Activated gamma-delta T cell treated with Interleukin-2 at 50 U/mL for 16 hours (primary cell): ENCODE measurements at regions not wholly inside any gene's neighbourhood (a gene's known extent, or its start where the extent isn't known, plus 50 kb on each side); places are given as distances from the start of the nearest gene placed in this dataset.

Source experiments
- DNase-seq: peaks from one replicate; pipeline ENCODE4 v3.0.0-alpha.2; 2020

DNA sequence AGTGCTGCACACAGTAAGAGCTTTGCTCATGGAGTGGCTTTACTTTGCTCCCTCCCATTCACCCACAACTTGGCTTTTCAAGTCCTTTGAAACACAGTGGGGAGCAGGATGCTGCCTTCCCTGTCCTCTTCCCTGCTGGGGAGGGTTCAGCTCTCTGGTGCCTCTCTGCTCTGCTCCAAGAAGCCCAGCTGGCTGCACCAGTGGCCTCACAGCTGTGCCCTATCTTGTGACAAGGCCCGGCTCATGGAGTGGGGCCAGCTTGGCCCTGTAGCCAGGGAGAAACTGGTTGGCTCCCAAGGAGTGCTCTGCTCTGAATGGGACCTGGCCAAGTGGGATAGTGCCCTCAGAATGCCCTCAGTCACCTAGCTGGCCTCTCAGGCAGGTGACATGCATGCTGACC lies 212.3 kb upstream of the ZMIZ1 start:
- DNase-seq, result no peak

DNA sequence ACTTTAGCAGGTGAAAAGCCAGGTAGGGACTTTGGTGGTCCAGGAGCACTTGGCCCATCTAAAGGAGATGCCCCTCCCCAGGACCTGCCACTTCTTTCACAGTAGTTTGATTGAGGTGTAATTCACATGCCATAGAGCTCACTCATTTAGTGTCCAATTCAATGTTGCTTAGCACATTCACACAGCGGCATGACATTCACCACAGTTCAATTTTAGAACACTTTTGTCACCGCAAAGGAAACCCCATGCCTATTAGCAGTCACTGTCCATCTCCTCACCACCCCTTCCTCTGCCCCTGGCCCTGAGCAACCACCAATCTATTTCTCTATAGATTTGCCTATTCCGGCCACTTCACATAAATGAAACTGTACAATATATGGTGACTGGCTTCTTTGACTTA lies 211.6 kb upstream of the ZMIZ1 start:
- no peak for DNase-seq

DNA sequence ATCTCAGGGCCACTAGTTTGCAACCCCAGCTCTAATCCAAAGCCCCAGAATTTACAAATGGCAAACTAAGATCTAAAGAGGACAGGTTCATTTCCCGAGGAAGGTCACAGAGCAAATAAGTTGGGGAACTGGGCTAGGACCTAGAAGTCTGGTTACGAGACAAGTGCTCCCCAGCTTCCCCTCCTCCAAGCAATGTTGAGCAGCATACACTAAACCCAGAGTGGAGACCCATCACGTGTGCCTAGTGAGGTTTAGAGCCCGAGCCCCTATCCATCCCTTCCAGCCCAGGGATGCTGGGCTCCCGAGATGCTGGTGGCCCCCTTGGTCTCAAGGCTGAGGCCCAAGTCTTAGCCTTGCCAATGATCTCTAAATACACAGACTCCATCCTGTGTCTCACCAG lies 209.5 kb upstream of the ZMIZ1 start:
- DNase-seq, result no peak

DNA sequence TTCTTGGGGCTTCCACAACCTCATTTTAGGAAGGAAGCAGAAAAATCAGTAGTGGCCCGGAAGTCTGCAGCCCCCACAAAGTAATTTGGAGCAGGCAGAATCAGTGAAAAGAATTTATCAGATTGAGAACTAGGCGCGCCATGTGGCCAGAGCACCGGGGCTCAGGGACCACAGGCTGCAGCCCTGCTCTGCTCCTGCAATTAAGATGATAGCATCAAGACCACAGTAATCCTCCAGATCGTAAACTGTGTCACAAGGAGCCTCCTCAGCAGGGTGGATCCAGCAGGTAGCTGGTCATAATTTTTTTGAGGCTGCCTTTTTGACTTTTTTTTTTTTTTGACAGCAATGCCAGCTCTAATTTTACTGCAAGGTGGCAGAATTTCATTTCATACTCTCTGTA lies 209.0 kb upstream of the ZMIZ1 start:
- no peak for DNase-seq

DNA sequence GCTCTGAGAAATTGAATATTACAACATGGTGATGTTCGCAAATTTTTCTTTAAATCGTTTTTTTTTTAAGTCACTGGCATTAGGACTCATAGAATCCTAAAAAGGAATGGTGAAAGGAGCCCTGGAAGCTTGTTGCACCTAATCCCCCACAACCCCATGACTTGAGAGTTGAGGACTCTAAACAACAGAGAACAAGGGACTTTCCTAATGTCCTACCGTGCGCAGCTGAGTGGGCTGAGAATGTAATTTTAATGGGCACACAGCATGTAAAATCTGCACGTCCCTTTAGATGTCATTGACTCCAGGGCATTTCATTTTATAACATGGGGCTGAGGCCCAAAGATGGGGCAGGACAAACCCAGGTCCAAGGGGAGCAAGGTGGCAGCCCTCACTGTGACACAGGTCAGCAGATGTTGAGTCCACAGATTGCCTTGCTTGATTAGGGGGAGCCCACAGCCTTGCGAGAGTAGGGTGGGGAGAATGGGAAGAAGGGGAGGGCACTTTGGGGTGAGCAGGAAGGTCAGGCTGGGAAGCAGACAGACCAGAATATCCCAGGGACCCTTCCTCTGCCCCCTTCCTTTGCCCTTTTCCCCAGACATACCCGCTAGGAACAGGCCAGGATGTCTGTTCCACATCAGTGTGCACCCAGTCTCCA lies 208.4 kb upstream of the ZMIZ1 start:
- DNase-seq, result no peak

DNA sequence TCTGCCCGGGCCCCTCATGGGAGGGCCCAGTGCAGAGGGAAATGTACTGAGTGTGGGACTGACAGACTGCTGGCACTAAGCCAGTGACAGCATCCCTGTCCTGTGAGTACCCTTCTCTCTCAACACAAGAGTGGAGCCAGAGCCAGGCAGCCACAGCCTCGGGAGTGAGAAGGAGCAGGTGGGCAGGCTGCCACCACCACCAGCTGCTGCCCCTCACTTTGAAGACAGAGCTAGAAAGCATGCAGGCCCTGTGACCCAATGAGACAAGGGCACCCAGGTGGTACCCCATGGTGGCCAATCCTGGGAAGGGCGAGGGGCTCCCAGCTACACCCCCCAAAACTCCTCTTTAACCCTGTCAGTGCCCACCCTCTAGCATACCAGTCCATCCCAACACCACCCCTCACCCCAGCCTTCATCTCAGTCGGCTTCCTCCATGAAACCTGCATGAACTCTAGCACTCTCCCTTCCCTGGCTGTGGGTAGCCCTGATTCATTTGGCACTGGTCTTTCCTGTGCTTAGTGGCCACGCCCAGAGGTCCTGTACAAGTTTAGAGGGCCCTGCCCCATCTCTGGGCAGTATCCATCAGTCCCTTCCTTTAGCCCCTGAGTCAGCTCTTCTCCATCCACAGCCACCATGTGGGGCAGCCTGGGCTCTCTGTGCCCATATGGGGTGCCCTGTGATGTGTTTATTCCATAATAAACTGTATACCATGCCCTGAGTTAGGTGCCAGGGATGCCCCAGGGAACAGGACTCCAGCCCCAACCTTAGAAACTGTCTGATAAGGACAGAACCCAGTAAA lies 207.0 kb upstream of the ZMIZ1 start:
- no peak for DNase-seq

DNA sequence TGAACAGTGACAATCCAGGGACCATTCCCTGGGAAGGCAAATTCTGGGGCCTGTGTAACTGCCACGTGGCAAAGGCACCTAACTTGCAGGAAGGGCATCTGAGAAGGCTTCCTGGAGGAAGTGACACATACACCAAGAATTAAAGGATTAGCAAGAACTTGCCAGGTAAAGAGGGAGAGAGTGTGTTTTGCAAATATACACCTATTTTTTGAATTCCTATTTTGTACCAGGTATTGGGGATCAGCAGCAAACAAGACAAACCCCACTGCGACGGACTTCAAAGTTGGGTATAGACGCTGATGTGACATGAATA lies 206.5 kb upstream of the ZMIZ1 start:
- no peak for DNase-seq

DNA sequence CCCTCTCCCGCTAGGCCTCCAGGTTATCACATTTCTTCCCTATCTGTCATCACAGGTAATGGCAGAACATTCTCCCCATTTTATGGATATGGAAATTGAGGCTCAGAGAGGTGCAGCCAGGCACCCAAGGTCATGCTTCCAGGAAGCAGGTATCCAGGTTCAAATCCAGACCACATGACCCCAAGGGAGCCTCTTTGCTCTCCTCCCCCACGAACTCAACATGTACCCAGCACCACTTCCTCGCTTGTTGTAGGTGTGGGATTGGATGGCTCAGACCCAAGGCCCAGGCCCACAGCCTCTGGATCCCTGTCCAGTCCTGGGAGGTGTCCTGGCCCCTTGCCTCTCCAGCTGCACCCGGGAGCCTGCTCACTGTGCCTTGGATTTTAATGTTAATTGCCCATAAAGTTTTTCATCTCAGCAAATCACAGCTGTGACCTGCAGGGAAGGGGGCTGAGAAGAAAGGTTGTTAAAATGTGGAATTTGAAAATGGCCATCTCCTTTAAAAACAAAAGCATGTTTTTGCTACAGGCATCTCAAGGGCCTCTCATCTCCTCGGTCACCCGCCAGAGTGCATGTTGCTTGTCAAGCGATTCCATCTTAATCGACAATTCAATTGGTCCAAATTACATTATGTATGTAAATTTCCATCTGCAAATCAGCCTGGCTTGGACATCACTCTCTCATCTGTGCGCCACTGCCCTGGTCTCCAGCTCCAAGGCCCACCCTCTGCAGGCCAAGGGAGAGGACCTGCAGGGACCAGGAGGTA lies 205.4 kb upstream of the ZMIZ1 start:
- DNase-seq, result no peak

DNA sequence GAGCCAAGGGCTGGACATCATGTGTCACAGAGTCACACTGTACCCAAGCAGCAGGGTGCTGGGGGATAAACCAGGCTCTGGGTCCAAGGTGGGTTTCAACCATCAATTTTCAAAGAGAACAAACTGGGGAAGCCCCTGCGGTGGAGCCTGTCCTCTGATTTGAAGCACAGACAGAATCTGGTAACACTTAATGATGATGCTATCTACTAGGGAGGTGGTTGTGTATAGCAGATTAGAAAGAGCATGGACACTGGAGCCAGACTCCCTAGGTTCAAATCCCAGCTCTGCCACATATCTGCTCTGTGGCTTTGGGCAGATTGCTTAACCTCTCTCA lies 204.9 kb upstream of the ZMIZ1 start:
- DNase-seq, result no peak

DNA sequence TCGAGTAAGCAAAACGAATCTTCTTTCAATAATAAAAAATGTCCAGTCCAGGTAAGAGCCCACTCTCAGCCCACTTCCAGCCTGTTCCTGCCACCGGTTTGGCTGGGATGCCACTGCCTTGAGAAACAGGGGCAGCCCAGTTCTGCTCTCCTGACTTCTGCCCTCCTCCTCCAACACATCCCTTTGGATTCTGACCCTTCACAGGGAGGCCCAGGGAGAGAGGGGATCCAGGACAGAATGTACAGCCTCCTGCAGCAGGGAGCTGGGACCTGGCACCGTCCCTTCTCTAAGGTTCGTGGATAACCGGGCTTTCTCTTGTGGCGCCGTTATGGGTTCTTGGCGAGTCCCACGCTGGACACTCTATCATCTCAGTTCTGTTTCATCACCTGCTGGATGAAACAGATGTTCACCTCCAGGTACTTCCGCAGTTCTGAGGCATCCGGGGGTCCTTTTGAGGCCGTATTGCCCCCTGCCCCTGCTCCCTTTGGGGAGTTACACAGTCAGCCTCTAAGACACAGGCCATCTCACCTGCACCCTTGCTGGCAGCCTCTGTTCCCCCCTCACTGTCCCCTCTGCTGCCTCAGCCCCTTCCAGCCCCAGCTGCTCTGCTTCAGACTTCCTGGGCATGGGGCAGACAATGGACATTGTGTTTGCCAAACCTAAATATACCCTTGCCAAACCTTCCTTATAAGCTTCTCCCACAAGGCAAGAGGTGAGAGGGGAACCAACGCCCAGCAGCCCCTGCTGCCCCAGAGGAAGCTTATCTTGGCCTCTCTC lies 203.8 kb upstream of the ZMIZ1 start:
- no peak for DNase-seq

DNA sequence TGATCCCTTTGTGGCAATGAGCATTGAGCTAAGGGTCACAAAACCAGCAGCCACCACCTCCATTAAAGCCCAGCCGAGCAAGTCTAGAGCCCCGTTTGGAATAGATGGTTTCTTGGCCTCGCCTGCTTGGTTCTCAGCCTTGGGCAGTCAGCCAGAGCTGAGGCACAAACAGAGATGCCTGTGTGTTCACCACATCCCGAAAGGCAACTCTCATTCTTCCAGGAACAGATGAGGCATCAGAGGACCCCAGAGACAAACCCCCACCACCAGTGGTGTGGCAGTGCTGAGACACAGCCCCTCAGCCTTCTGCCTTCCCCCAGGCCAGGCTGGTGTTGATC lies 203.3 kb upstream of the ZMIZ1 start:
- DNase-seq, result no peak

DNA sequence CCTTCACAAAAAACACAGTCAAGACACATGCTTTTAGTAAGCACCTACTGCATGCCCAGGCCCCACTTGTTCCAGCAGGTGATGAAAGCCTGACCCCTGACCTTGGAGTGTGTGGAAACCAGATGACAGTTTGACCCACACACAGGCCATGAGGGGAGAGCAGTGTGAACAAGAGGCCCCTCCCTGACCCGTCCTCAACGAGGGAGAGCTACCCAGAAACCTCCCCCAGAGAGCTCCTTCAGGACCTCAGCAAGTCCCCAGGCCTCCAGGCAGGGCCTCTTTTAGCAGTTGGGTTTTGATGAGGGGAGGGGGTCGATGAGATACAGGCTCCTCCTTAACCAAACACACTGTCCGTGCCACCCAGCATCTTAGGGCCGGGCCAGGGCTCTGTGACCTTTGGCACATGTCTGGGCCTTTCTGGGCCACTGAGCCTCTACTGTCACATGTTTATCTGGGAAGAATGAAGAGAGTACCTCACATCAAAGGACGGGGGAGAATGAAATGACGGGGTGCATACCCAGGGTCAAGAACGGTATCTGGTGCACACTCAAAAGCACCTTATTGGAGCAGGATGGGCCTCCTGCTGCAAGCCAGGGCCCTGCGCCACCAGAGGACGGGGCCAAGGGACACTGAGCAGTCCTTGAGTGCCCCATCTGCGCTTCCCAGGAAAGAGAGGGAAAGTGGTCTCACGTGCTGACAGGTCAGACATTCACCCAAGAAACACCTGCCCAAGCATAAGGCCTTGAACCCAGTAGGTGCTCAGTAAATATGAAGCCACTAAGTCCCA lies 202.6 kb upstream of the ZMIZ1 start:
- DNase-seq, result no peak

DNA sequence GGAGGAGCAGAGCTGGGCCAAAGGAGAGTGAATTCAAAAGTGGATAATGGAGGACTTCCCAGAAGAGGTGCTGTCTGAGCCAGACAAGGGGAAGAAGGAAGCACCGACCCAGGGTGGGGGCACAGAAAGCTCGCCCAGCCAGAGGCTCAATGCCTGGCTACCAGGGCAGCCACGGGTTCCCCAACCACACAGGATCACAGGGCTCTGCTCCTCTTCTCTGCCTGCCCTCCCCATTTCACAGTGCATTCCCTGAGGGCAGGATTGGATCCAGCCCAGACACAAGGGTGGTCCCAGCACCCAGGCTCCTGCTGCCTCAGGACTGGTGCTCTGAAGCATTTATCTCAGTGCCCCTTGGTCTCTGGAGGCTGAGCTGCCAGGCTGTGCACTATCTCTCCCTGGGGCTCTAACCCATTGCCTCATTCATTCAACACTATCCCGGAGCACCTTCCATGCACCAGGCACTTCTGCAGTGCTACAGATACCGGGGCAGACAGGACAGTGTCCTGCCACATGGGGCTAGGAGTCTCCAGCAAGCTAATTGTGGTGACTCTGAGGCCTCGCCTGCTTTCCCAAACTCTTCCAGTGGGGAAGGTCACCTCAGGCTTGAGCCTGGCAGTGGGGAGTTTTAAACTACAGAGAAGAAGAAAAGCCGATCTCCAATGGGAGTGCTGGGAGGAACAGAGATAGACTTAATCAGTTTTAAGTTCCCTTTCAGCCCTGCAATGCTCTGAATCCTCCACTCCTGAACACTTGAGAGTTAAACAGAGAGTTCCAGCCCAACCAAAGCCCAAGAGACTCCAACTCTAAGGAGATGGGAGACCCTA lies 201.8 kb upstream of the ZMIZ1 start:
- DNase-seq, result no peak

DNA sequence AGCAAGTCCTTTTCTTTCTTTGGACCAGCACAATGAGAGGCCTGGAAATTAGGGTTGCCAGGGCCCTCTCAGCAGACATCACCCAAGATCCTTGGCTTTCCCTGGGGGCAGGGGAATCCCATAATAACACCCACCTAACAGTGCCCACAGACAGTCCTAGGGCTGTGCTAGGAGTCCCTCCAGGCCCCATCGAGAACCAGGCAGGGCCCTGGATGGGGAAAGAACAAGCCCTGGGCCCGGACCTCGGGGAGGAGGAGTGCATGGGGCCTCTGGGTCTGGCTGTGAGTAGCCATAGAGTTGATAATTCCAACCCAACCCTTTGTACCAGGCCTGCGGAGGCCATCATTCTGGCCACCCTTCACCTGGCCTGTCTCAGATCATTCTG lies 201.2 kb upstream of the ZMIZ1 start:
- DNase-seq, result no peak

DNA sequence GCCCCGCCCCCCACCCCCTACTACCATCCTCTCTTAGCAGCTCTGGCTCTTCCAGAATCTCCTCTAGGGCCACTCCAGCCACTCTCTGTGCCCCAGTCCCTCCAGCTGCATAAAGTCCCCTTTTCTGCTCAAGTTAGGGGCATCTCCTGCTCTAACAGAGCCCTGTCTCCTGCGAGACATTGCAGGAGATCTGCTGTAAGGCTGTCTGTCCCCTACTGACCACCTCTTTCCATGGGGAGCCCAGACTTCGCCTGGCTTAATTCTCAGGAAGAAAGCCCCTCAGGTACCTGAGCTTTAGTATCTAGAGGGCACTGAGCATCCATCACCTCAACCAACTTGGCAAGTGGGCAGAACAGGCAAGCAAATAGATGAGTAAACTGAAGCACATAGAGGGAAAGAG lies 200.7 kb upstream of the ZMIZ1 start:
- no peak for DNase-seq

DNA sequence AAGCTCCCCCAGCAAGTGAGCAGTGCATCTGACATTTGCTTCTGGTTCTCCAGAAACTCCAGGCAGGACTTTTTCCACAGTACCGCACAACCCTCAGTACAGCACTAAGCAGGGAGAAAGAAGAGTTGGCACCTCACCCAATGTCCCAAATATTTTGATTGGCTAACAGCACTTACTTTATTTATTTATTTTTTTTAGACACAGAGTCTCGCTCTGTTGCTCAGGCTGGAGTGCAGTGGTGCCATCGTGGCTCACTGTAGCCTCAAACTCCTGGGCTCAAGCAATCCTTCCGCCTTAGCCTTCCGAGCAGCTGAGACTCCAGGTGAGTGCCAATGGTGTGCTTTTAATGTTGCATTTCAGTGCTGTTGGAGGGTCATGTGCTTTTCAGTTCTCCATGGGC lies 200.3 kb upstream of the ZMIZ1 start:
- no peak for DNase-seq

DNA sequence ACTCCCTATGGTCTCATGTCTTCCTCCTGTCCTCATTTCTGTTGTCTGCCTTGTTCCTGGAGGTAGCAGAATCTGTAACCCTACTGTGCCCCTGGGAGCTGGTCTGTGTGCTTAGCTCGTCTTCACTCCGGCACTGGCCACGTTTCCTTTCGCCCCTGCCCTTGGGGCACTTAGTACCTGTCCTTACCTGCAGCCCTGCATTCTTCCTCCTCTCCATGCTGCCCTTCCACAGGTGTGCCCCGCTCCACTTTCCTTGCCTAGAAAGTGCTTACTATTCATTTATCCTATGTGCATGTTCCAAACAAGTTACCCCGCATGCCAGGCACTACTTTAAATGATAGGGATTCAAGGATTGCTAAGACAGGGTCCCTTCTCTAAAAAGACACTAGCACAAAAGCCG lies 199.9 kb upstream of the ZMIZ1 start:
- DNase-seq, result no peak

DNA sequence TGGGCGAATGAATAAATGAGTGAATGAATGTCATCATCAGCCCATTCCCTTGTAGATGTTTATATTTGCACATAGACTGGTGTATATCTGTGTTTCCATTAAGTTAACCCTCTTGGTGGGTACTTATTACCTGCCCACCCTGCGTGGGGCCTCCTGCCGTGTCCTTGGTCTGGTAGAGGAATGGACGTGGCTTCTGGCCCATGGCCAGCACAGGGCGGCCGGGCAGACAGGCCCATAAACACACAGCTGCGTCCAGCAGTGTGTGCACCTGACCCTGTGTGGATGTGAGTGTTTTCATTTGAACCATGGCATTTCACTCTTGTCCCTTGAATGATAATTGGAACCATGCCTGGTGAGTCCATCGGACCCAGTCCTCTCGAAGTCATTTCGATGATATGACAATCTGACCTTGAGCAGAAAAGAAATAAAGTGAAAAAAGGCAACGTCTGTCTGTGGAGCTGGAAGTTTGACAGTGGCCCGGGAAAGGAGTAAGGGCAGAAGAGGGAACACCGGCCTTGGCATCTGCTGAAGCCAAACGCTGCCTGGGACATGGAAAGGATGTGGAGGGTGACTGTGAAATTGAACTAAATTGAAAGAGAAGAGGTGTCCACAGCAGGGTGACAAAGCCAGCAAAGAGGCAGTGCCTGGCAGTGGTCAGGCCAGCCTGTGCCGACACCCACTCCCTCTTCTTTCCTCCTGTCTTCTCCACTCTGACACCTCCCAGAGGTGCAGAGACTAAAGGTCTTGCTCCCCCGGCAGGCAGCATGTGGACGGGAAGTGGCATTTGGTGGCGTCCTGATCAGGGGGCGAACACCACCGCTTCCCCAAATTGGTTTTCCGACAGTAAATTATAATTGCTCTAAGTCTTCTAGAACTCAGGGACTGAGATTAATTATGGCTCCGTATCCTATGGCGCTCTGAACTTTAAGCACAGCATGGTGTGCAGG lies 199.0 kb upstream of the ZMIZ1 start:
- no peak for DNase-seq

DNA sequence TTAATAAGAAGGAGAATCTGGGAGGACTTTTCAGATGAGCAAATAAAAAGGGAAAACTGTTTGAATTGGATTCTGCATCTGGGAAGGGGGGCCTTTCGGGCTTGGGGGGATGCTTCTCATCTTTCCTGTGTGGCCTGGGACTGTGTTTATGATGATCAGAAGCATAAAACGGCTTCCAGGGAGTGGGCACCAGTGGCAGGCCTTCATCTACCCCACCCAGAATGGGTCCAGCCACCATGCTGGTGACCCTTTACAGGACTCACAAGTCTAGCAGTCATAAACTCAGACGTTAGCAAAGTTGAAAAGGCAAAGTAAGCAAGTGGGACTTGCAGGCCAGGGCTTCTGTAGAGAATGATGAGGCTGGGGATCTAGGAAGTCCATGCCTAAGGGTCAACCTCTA lies 198.3 kb upstream of the ZMIZ1 start:
- no peak for DNase-seq

DNA sequence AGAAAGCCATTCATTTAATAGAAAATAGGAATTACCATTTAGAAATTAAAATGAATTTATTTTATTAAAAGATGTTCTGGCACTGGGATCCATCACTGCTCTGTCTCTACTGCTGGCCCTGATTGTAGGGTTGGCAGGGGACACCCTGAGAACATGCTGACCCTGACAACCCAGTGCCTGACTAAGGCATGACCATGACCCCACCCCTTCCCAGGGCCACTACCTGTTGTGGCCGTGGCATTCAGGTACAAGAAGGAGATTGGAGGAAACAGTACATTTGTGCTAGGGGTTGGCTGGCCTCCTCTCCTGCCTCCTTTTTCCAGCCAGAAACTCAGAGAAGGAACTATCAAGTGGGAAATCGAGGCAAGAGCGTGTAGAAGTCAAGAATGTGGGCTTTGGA lies 197.0 kb upstream of the ZMIZ1 start:
- DNase-seq, result no peak

DNA sequence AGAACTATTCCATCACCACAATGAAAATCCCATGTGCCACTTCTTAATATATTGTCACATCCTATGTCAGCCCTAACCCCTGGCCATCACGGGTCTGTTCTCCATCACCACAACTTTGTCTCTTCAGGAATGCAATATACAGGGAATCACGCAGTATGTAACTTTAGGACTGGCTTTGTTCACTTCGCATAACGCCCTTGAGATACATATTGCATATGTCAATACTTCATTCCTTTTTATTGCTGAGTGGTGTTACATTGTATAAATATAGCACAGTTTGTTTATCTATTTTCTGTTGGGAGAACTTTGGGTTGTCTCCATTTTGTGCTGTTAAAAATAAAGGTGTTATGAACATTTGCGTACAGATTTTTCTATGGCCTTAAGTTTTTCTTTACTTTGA lies 195.4 kb upstream of the ZMIZ1 start:
- no peak for DNase-seq
